ENCODE measurements at regions not wholly inside any gene's neighbourhood (a gene's known extent, or its start where the extent isn't known, plus 50 kb on each side); places are given as distances from the start of the nearest gene placed in this dataset.

- no peak overlapping the region for H3K4me2 ChIP-seq (ENCODE audit: low read depth, low read length, poor library complexity, severe bottlenecking)
- H2AFZ ChIP-seq (ENCODE audit: low read depth, low read length, severe bottlenecking): no peak overlapping the region
- TF ChIP-seq EZH2phosphoT487 (conservative IDR thresholded peaks at IDR 0.05; ENCODE audit: low read length) (no peak), CTCF (IDR thresholded peaks at IDR 0.05; ENCODE audit: insufficient read depth, low read length, poor library complexity, severe bottlenecking) (no peak)
- no peaks in the 10 kb centered on the region for H4K20me1 ChIP-seq (ENCODE audit: low read depth, low read length)
- H3K9me2 ChIP-seq (replicated peaks; ENCODE audit: insufficient read depth, low read length): no peaks in the 10 kb centered on the region
- peaks cover 4% of the 10 kb centered on the region; the same call in 1 of the 2 replicates for H3K9me3 ChIP-seq (ENCODE audit: insufficient read depth, low read length)
- H3K36me3 ChIP-seq (ENCODE audit: low read length): no peaks in the 10 kb centered on the region
- no peak overlapping the region for H3K4me3 ChIP-seq (ENCODE audit: insufficient read depth, low read length, poor library complexity, severe bottlenecking)
- H3K79me2 ChIP-seq (ENCODE audit: insufficient read depth, low read length): no peaks in the 10 kb centered on the region
- no peak overlapping the region for H3K9ac ChIP-seq (ENCODE audit: low read length)
- H3K27me3 ChIP-seq (ENCODE audit: low read length): no peaks in the 10 kb centered on the region
- no peak overlapping the region for H3K27ac ChIP-seq (ENCODE audit: low read depth, low read length)
- no peaks in the 10 kb centered on the region for H3F3A ChIP-seq (ENCODE audit: insufficient read depth)
These were observed 1035.8 kb downstream of the TBC1D22A start for GRCh38 chr22:47798229-47798628.

- TF ChIP-seq EZH2phosphoT487 (conservative IDR thresholded peaks at IDR 0.05; ENCODE audit: low read length) (no peak), CTCF (IDR thresholded peaks at IDR 0.05; ENCODE audit: insufficient read depth, low read length, poor library complexity, severe bottlenecking) (no peak)
- no peak overlapping the region for H3K4me3 ChIP-seq (ENCODE audit: insufficient read depth, low read length, poor library complexity, severe bottlenecking)
- H3K27me3 ChIP-seq (ENCODE audit: low read length): no peaks in the 10 kb centered on the region
- no peaks in the 10 kb centered on the region for H4K20me1 ChIP-seq (ENCODE audit: low read depth, low read length)
- H3F3A ChIP-seq (ENCODE audit: insufficient read depth): no peaks in the 10 kb centered on the region
- no peak overlapping the region for H3K4me2 ChIP-seq (ENCODE audit: low read depth, low read length, poor library complexity, severe bottlenecking)
- no peaks in the 10 kb centered on the region for H3K36me3 ChIP-seq (ENCODE audit: low read length)
- H3K9ac ChIP-seq (ENCODE audit: low read length): no peak overlapping the region
- H3K9me2 ChIP-seq (replicated peaks; ENCODE audit: insufficient read depth, low read length): no peaks in the 10 kb centered on the region
- no peak overlapping the region for H2AFZ ChIP-seq (ENCODE audit: low read depth, low read length, severe bottlenecking)
- no peaks in the 10 kb centered on the region for H3K79me2 ChIP-seq (ENCODE audit: insufficient read depth, low read length)
- H3K9me3 ChIP-seq (ENCODE audit: insufficient read depth, low read length): peaks cover 4% of the 10 kb centered on the region; the same call in 1 of the 2 replicates
- H3K27ac ChIP-seq (ENCODE audit: low read depth, low read length): no peak overlapping the region
These were observed 1035.0 kb downstream of the TBC1D22A start for GRCh38 chr22:47797342-47797945.

DNA sequence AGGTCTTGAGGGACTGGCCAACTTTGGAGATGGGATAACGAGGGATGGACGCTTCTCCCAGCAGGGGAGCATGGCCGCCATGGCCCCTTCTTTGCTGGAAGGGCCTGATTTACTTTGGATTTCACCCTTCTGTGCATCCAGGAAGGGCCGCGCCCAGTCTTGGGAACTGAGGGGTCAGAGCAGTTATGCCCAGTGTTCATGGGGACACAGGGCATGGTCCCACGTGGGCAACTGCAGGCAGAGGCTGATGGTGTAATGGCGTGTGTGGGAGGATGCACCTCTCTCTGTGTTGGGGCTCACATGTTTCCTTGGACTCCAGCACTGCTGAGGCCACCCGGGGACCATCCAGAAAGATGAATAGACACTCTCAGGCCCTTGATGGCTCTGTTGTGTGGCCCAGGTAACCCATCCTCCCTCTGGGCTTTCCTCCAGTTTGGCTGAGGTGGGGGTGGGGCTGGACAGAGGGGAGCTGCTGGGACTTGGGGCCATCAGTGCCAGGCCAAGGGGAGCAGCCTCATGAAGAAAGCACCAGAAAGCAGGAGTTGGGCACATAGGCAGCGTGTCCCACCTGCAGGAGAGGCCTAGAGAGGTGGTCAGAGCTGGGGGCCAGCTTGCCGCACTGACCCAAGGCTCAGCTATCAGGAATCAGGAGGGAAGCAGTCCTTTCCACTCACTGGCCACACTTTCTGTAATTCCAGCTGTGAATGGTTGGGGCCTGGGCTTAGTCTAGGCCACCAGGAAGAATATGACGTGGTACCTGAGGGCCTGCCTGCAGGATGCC, 1033.9 kb downstream of the TBC1D22A start:
- H3K27ac ChIP-seq (ENCODE audit: low read depth, low read length): no peak overlapping the region
- no peak overlapping the region for H3K4me3 ChIP-seq (ENCODE audit: insufficient read depth, low read length, poor library complexity, severe bottlenecking)
- no peak overlapping the region for H3K4me2 ChIP-seq (ENCODE audit: low read depth, low read length, poor library complexity, severe bottlenecking)
- H3K9ac ChIP-seq (ENCODE audit: low read length): no peak overlapping the region
- no peaks in the 10 kb centered on the region for H3F3A ChIP-seq (ENCODE audit: insufficient read depth)
- no peaks in the 10 kb centered on the region for H4K20me1 ChIP-seq (ENCODE audit: low read depth, low read length)
- H3K36me3 ChIP-seq (ENCODE audit: low read length): no peaks in the 10 kb centered on the region
- peaks cover 4% of the 10 kb centered on the region; the same call in 1 of the 2 replicates for H3K9me3 ChIP-seq (ENCODE audit: insufficient read depth, low read length)
- TF ChIP-seq CTCF (IDR thresholded peaks at IDR 0.05; ENCODE audit: insufficient read depth, low read length, poor library complexity, severe bottlenecking): no peak
- no peak for TF ChIP-seq EZH2phosphoT487 (conservative IDR thresholded peaks at IDR 0.05; ENCODE audit: low read length)
- no peak overlapping the region for H2AFZ ChIP-seq (ENCODE audit: low read depth, low read length, severe bottlenecking)
- H3K9me2 ChIP-seq (replicated peaks; ENCODE audit: insufficient read depth, low read length): no peaks in the 10 kb centered on the region
- no peaks in the 10 kb centered on the region for H3K27me3 ChIP-seq (ENCODE audit: low read length)
- H3K79me2 ChIP-seq (ENCODE audit: insufficient read depth, low read length): no peaks in the 10 kb centered on the region
